HCT116 (cell line): ENCODE measurements at regions not wholly inside any gene's neighbourhood (a gene's known extent, or its start where the extent isn't known, plus 50 kb on each side); places are given as distances from the start of the nearest gene placed in this dataset.

Source experiments
- ATAC-seq: fragments of 200-7000 bp; cut with Tn5 transposase; 2 replicates; pipeline ENCODE4 v1.9.1; 2020; ENCODE audit warnings: mild to moderate bottlenecking, moderate library complexity
- BruUV-seq: library from RNA; stranded (reverse); fragments of 400-500 nt; replicated peaks from 2 replicates; lab custom pipeline; 2021; lab: Mats Ljungman, UMichigan
- CTCF ChIA-PET: fragments of 300-600 bp; sonication (Branson Sonifier 250); formaldehyde crosslinking; loops from one replicate; lab custom pipeline; 2021; ENCODE audit warnings: antibody characterized with exemption; lab: Charles Lee
- POLR2A ChIA-PET: fragments of 300-600, 350-600 bp; sonication (Branson Sonifier 250); formaldehyde crosslinking; loops from one replicate; lab custom pipeline; 2021; ENCODE audit warnings: antibody characterized with exemption; lab: Charles Lee
- RAD21 ChIA-PET, 2 experiments: fragments of 300-600 bp; sonication (Branson Sonifier 250); formaldehyde crosslinking; loops; one replicate each; lab custom pipeline; 2023; ENCODE audit warnings: low total read pairs in 2 of 2; ENCODE audit not compliant: uncharacterized antibody in 2 of 2, unreplicated experiment in 2 of 2, low non-redundant PET in 1 of 2; lab: Charles Lee
- DNase-seq: peaks from one replicate; pipeline ENCODE4 v3.0.0-alpha.2; 2010; ENCODE audit warnings: low read depth, low spot score
- H2AFZ ChIP-seq: fragments of 200-600 bp; shearing (Covaris generic), sonication (generic); 2 replicates; pipeline ENCODE4 v1.6.1; 2017; ENCODE audit warnings: low read depth, mixed run types, mixed read lengths, antibody characterized with exemption, low read length; ENCODE audit not compliant: poor library complexity, severe bottlenecking
- H3K27ac ChIP-seq: 2 replicates; pipeline ENCODE4 v1.5.1; 2012; ENCODE audit warnings: low read depth, low read length
- H3K27me3 ChIP-seq: fragments of 200-600 bp; sonication (generic); 2 replicates; pipeline ENCODE4 v1.6.1; 2016; ENCODE audit warnings: mixed run types, low read length, mixed read lengths; ENCODE audit not compliant: insufficient read depth
- H3K36me3 ChIP-seq, 2 experiments: fragments of 200-500 bp in 1 of 2; fragments of 200-600 bp in 1 of 2; sonication (Bioruptor generic) in 1 of 2; sonication (generic) in 1 of 2; 2 replicates each; pipeline versions ENCODE4 v1.5.1 to v1.6.1; 2014 to 2016; ENCODE audit warnings: low read length in 2 of 2, inconsistent platforms in 1 of 2, mixed read lengths in 1 of 2, mixed run types in 1 of 2; ENCODE audit not compliant: insufficient read depth in 2 of 2, control insufficient read depth in 1 of 2
- H3K4me1 ChIP-seq, 2 experiments: fragments of 200-600 bp in 1 of 2; sonication (generic) in 1 of 2; 2 replicates each; pipeline versions ENCODE4 v1.5.1 to v1.6.1; 2012 to 2017; ENCODE audit warnings: low read length in 2 of 2, inconsistent platforms in 1 of 2, mild to moderate bottlenecking in 1 of 2, mixed read lengths in 1 of 2, mixed run types in 1 of 2, moderate library complexity in 1 of 2; ENCODE audit not compliant: insufficient read depth in 2 of 2, control insufficient read depth in 1 of 2
- H3K4me2 ChIP-seq: fragments of 200-600 bp; sonication (generic); 2 replicates; pipeline ENCODE4 v1.6.1; 2017; ENCODE audit warnings: mixed run types, low read length, mixed read lengths
- H3K4me3 ChIP-seq, 2 experiments: fragments of 200-600 bp in 1 of 2; sonication (generic) in 1 of 2; replicated peaks in 1 of 2; 2 replicates each; pipeline ENCODE4 v1.5.1; 2011 to 2016; ENCODE audit warnings: low read length in 2 of 2, control low read depth in 1 of 2, low read depth in 1 of 2, mild to moderate bottlenecking in 1 of 2, mixed read lengths in 1 of 2, mixed run types in 1 of 2
- H3K79me2 ChIP-seq: fragments of 200-600 bp; sonication (generic); 2 replicates; pipeline ENCODE4 v1.6.1; 2017; ENCODE audit warnings: mild to moderate bottlenecking, mixed run types, low read length, moderate library complexity, mixed read lengths; ENCODE audit not compliant: insufficient read depth
- H3K9ac ChIP-seq: fragments of 200-600 bp; sonication (generic); 2 replicates; pipeline ENCODE4 v1.6.1; 2016; ENCODE audit warnings: low read length, mixed read lengths
- H3K9me2 ChIP-seq: fragments of 200-600 bp; sonication (generic), shearing (Covaris generic); 2 replicates; pipeline ENCODE4 v1.6.1; 2017; ENCODE audit warnings: mixed run types, mild to moderate bottlenecking, moderate library complexity; ENCODE audit not compliant: insufficient read depth
- H3K9me3 ChIP-seq, 2 experiments: fragments of 200-500 bp in 1 of 2; fragments of 200-600 bp in 1 of 2; sonication (Bioruptor generic) in 1 of 2; sonication (generic) in 1 of 2; 2 replicates each; pipeline ENCODE4 v1.6.1; 2014 to 2017; ENCODE audit warnings: low read length in 2 of 2, mixed read lengths in 2 of 2, inconsistent platforms in 1 of 2, low read depth in 1 of 2, mild to moderate bottlenecking in 1 of 2, mixed run types in 1 of 2, moderate library complexity in 1 of 2; ENCODE audit not compliant: control insufficient read depth in 1 of 2, insufficient read depth in 1 of 2
- H4K20me1 ChIP-seq: fragments of 200-600 bp; sonication (generic), shearing (Covaris generic); 2 replicates; pipeline ENCODE4 v1.6.1; 2017; ENCODE audit warnings: mixed run types, mild to moderate bottlenecking, moderate library complexity; ENCODE audit not compliant: insufficient read depth
- CEBPB ChIP-seq: IDR thresholded peaks from 2 replicates; pipeline ENCODE4 v1.6.1; 2012; ENCODE audit warnings: low read depth
- ELF1 ChIP-seq: IDR thresholded peaks from 2 replicates; pipeline ENCODE4 v1.6.1; 2012; ENCODE audit warnings: low read depth, borderline replicate concordance
- EZH2 ChIP-seq: fragments of 200-600 bp; sonication (generic); IDR thresholded peaks from 2 replicates; pipeline ENCODE4 v1.6.1; 2017; ENCODE audit warnings: antibody characterized with exemption, mixed run types
- JUND ChIP-seq: IDR thresholded peaks from 2 replicates; pipeline ENCODE4 v1.6.1; 2012
- POLR2A ChIP-seq: IDR thresholded peaks from 2 replicates; pipeline ENCODE4 v1.7.0; 2011; ENCODE audit warnings: borderline replicate concordance; ENCODE audit not compliant: insufficient read depth, insufficient read length; ENCODE audit errors: extremely low read depth
- RAD21 ChIP-seq: IDR thresholded peaks from 2 replicates; pipeline ENCODE4 v1.6.1; 2012; ENCODE audit warnings: low read depth, mild to moderate bottlenecking
- SP1 ChIP-seq: IDR thresholded peaks from 2 replicates; pipeline ENCODE4 v1.6.1; 2012; ENCODE audit warnings: low read depth
- YY1 ChIP-seq: IDR thresholded peaks from 2 replicates; pipeline ENCODE4 v1.6.1; 2011; ENCODE audit warnings: low read length, low read depth, moderate library complexity, mild to moderate bottlenecking; ENCODE audit not compliant: insufficient replicate concordance; ENCODE audit errors: extremely low read depth
- ZBTB33 ChIP-seq: IDR thresholded peaks from 2 replicates; pipeline ENCODE4 v1.6.1; 2011; ENCODE audit warnings: mild to moderate bottlenecking, low read length, moderate library complexity; ENCODE audit not compliant: insufficient replicate concordance; ENCODE audit errors: extremely low read depth
- ZFX ChIP-seq: fragments of 450-650 bp; IDR thresholded peaks from 2 replicates; pipeline ENCODE4 v1.6.1; 2017
- ZNF274 ChIP-seq: fragments of 200-500 bp; sonication (Bioruptor generic); IDR thresholded peaks from 2 replicates; pipeline ENCODE4 v1.6.1; 2014; ENCODE audit warnings: mild to moderate bottlenecking, low read depth, low read length, inconsistent platforms
- intact Hi-C: fragments of 100-400 bp; cut with micrococcal nuclease; formaldehyde crosslinking; loops from 2 replicates; pipeline ENCODE4 v1.10.0; 2022
- TF ChIP-seq, protein P1 (sequence below): IDR thresholded peaks from 2 replicates; pipeline ENCODE4 v1.6.1; 2012
- TF ChIP-seq, protein P2 (sequence below), 3 experiments: fragments of 200-600 bp in 1 of 3; sonication (generic) in 1 of 3; IDR thresholded peaks in 2 of 3; conservative IDR thresholded peaks in 1 of 3; 2 replicates each; pipeline ENCODE4 v1.5.1; 2012 to 2017; ENCODE audit warnings: low read depth in 2 of 3, low read length in 2 of 3, antibody characterized with exemption in 1 of 3, borderline replicate concordance in 1 of 3, control low read depth in 1 of 3, mild to moderate bottlenecking in 1 of 3, mixed read lengths in 1 of 3, mixed run types in 1 of 3, moderate library complexity in 1 of 3; ENCODE audit not compliant: insufficient read depth in 1 of 3

GRCh38 chr5:39606591-39606990 is 181.8 kb upstream of the DAB2 start:
- intact Hi-C loops: loop anchor here (10.0 kb wide), 1 partner anchor 338 kb away; no protein-coding TSS in a partner anchor
- H3K27ac ChIP-seq: no peak overlapping the region
- H3K9me3 ChIP-seq: no peaks in the 10 kb centered on the region
- ATAC-seq (no peak), DNase-seq (no peak)
- RAD21 ChIA-PET: no interaction called here
- no peak overlapping the region for H3K9ac ChIP-seq
- H4K20me1 ChIP-seq: no peaks in the 10 kb centered on the region
- H3K79me2 ChIP-seq: no peaks in the 10 kb centered on the region
- CTCF ChIA-PET: no interaction called here
- TF ChIP-seq ZNF274: no peak
- no peak for TF ChIP-seq ZBTB33
- no peak for TF ChIP-seq ELF1
- no peak for TF ChIP-seq JUND
- TF ChIP-seq RAD21: no peak
- TF ChIP-seq EZH2: no peak
- TF ChIP-seq, protein P1, sequence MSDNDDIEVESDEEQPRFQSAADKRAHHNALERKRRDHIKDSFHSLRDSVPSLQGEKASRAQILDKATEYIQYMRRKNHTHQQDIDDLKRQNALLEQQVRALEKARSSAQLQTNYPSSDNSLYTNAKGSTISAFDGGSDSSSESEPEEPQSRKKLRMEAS: no peak
- TF ChIP-seq ZFX: no peak
- TF ChIP-seq, protein P2, sequence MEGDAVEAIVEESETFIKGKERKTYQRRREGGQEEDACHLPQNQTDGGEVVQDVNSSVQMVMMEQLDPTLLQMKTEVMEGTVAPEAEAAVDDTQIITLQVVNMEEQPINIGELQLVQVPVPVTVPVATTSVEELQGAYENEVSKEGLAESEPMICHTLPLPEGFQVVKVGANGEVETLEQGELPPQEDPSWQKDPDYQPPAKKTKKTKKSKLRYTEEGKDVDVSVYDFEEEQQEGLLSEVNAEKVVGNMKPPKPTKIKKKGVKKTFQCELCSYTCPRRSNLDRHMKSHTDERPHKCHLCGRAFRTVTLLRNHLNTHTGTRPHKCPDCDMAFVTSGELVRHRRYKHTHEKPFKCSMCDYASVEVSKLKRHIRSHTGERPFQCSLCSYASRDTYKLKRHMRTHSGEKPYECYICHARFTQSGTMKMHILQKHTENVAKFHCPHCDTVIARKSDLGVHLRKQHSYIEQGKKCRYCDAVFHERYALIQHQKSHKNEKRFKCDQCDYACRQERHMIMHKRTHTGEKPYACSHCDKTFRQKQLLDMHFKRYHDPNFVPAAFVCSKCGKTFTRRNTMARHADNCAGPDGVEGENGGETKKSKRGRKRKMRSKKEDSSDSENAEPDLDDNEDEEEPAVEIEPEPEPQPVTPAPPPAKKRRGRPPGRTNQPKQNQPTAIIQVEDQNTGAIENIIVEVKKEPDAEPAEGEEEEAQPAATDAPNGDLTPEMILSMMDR (IDR thresholded peaks at IDR 0.05 in 2 of 3, conservative IDR thresholded peaks at IDR 0.05 in 1 of 3; ENCODE audit: borderline replicate concordance in 1 of 3, insufficient read depth in 1 of 3, low read depth in 2 of 3, low read length in 2 of 3): no peak
- TF ChIP-seq POLR2A: no peak
- TF ChIP-seq YY1: no peak
- no peak for TF ChIP-seq SP1
- TF ChIP-seq CEBPB: no peak
- no TSS peak for BruUV-seq
- POLR2A ChIA-PET: no interaction called here
- H3K4me2 ChIP-seq: no peak overlapping the region
- H3K36me3 ChIP-seq: no peaks in the 10 kb centered on the region
- H3K9me2 ChIP-seq: no peaks in the 10 kb centered on the region
- H3K4me1 ChIP-seq: peaks cover 0 to 8% of the 10 kb centered on the region in 2 experiments; a peak in 2 of 4 replicates
- no peak overlapping the region for H3K4me3 ChIP-seq
- H2AFZ ChIP-seq: no peak overlapping the region
- no peaks in the 10 kb centered on the region for H3K27me3 ChIP-seq
